Right renal pelvis (tissue), 4 donors: ENCODE measurements at regions not wholly inside any gene's neighbourhood (a gene's known extent, or its start where the extent isn't known, plus 50 kb on each side); places are given as distances from the start of the nearest gene placed in this dataset.

ENCODE experiments used
- DNase-seq, 4 donors: peaks; one replicate each; pipeline ENCODE4 v3.0.0-alpha.2; 2013; ENCODE audit warnings: low read depth in 4 of 4, low spot score in 3 of 4, missing footprints in 1 of 4

- DNase-seq = no peak
These were observed 69.2 kb downstream of the INHBA start for GRCh38 chr7:41633690-41634089.

GRCh38 chr7:41630741-41631140, 72.1 kb downstream of the INHBA start:
- DNase-seq = no peak

GRCh38 chr7:41629711-41630111, 73.2 kb downstream of the INHBA start:
- DNase-seq = no peak

GRCh38 chr7:41628901-41629300, 74.0 kb downstream of the INHBA start:
- no peak for DNase-seq

- DNase-seq = no peak
These were observed 75.1 kb downstream of the INHBA start for GRCh38 chr7:41627645-41628298.

GRCh38 chr7:41624818-41625217, 78.1 kb downstream of the INHBA start:
- no peak for DNase-seq

GRCh38 chr7:41621953-41622831, 80.7 kb downstream of the INHBA start:
- no peak for DNase-seq

- DNase-seq = no peak
These were observed 84.9 kb downstream of the INHBA start for GRCh38 chr7:41617987-41618386.

- DNase-seq = no peak
These were observed 90.1 kb downstream of the INHBA start for GRCh38 chr7:41612798-41613197.

GRCh38 chr7:41612386-41612785, 90.5 kb downstream of the INHBA start:
- no peak for DNase-seq

- no peak for DNase-seq
These were observed 94.4 kb downstream of the INHBA start for GRCh38 chr7:41608447-41608846.

- DNase-seq = no peak
These were observed 98.9 kb downstream of the INHBA start for GRCh38 chr7:41603985-41604384.

GRCh38 chr7:41599760-41600159, 103.1 kb downstream of the INHBA start:
- no peak for DNase-seq

- no peak for DNase-seq
These were observed 110.1 kb downstream of the INHBA start for GRCh38 chr7:41592794-41593193.

- DNase-seq = no peak
These were observed 110.7 kb downstream of the INHBA start for GRCh38 chr7:41592236-41592635.

GRCh38 chr7:41590986-41591385, 111.9 kb downstream of the INHBA start:
- DNase-seq = no peak

- no peak for DNase-seq
These were observed 114.5 kb downstream of the INHBA start for GRCh38 chr7:41588341-41588740.

GRCh38 chr7:41586931-41587640, 115.8 kb downstream of the INHBA start:
- no peak for DNase-seq

GRCh38 chr7:41584746-41585145, 118.1 kb downstream of the INHBA start:
- no peak for DNase-seq

GRCh38 chr7:41582116-41582515, 120.8 kb downstream of the INHBA start:
- DNase-seq = no peak

GRCh38 chr7:41581041-41581440, 121.8 kb downstream of the INHBA start:
- DNase-seq = peak in 1 of 4 donors; percentile 1
